Stimulated activated naive CD8-positive, alpha-beta T cell treated with anti-CD3 and anti-CD28 coated beads, Interleukin-15, amount 100 ng/mL, for 72 hours (primary cell): ENCODE measurements at regions not wholly inside any gene's neighbourhood (a gene's known extent, or its start where the extent isn't known, plus 50 kb on each side); places are given as distances from the start of the nearest gene placed in this dataset.
"Not testable (repeated sequence)": the region's sequence is repeated elsewhere in the genome, so short reads cannot be mapped to it uniquely, and the experiment has no call there.

Experiments used
- ATAC-seq: fragments of 150-1000 bp; cut with Tn5 transposase; 2 replicates; pipeline ENCODE4 v1.10.0; 2021; ENCODE audit warnings: mild to moderate bottlenecking, moderate library complexity
- DNase-seq, 2 donors: peaks; one replicate each; pipeline ENCODE4 v3.0.0; 2021 to 2022
- H3K27ac Mint-ChIP-seq, 2 donors: one replicate each; pipeline ENCODE4 v1.8.0; 2022; ENCODE audit warnings: mild to moderate bottlenecking in 2 of 2, mixed read lengths in 2 of 2, moderate library complexity in 2 of 2
- H3K27me3 Mint-ChIP-seq: one replicate; pipeline ENCODE4 v1.8.0; 2022; ENCODE audit warnings: mixed read lengths
- H3K4me1 Mint-ChIP-seq: one replicate; pipeline ENCODE4 v1.8.0; 2022; ENCODE audit warnings: mild to moderate bottlenecking, mixed read lengths
- H3K4me3 Mint-ChIP-seq, 2 donors: one replicate each; pipeline ENCODE4 v1.8.0; 2022; ENCODE audit warnings: mild to moderate bottlenecking in 2 of 2, mixed read lengths in 2 of 2, moderate library complexity in 1 of 2
- H3K9me3 Mint-ChIP-seq, 2 donors: one replicate each; pipeline ENCODE4 v1.8.0; 2022; ENCODE audit warnings: mixed read lengths in 2 of 2

- ATAC-seq: no peak
- Mint-ChIP-seq H3K27ac (no peak overlapping the region), H3K9me3 (peaks cover 5 to 7% of the 10 kb centered on the region in 2 donors), H3K27me3 (no peaks in the 10 kb centered on the region), H3K4me1 (peaks cover 4% of the 10 kb centered on the region), H3K4me3 (no peak overlapping the region)
- no peak for DNase-seq
These were observed 66.8 kb upstream of the ATXN3L start for GRCh38 chrX:13386636-13387035.

- Mint-ChIP-seq H3K9me3 (peaks cover 5 to 7% of the 10 kb centered on the region in 2 donors), H3K27me3 (no peaks in the 10 kb centered on the region), H3K4me1 (peaks cover 4% of the 10 kb centered on the region), H3K4me3 (no peak overlapping the region), H3K27ac (no peak overlapping the region)
- no peak for ATAC-seq
- no peak for DNase-seq
These were observed 66.2 kb upstream of the ATXN3L start for GRCh38 chrX:13386092-13386491.

- ATAC-seq (no peak), DNase-seq (no peak)
- Mint-ChIP-seq H3K27me3 (no peaks in the 10 kb centered on the region), H3K4me3 (no peak overlapping the region), H3K9me3 (no peaks in the 10 kb centered on the region), H3K4me1 (peaks cover 10% of the 10 kb centered on the region), H3K27ac (no peak overlapping the region)
These were observed 64.1 kb upstream of the ATXN3L start for GRCh38 chrX:13383907-13384306.

GRCh38 chrX:13381514-13381913 lies 61.7 kb upstream of the ATXN3L start:
- Mint-ChIP-seq H3K9me3 (no peaks in the 10 kb centered on the region), H3K27ac (no peak overlapping the region), H3K4me3 (no peak overlapping the region), H3K27me3 (no peaks in the 10 kb centered on the region), H3K4me1 (peaks cover 15% of the 10 kb centered on the region)
- DNase-seq (no peak), ATAC-seq (no peak)

- Mint-ChIP-seq H3K4me1 (peaks cover 15% of the 10 kb centered on the region), H3K9me3 (no peaks in the 10 kb centered on the region), H3K27ac (no peak overlapping the region), H3K4me3 (no peak overlapping the region), H3K27me3 (no peaks in the 10 kb centered on the region)
- DNase-seq: no peak
- peak; percentile 77 for ATAC-seq
These were observed 60.4 kb upstream of the ATXN3L start for GRCh38 chrX:13380211-13380610.

- peak overlapping the region in 1 of 2 donors; percentile 33 for H3K27ac Mint-ChIP-seq
- ATAC-seq (peak; percentile 45), DNase-seq (peak in 1 of 2 donors; percentile 13)
- H3K4me1 Mint-ChIP-seq: peaks cover 15% of the 10 kb centered on the region
- H3K4me3 Mint-ChIP-seq, H3K9me3 Mint-ChIP-seq, H3K27me3 Mint-ChIP-seq: not testable (repeated sequence)
These were observed 59.0 kb upstream of the ATXN3L start for GRCh38 chrX:13378562-13379518.

DNA sequence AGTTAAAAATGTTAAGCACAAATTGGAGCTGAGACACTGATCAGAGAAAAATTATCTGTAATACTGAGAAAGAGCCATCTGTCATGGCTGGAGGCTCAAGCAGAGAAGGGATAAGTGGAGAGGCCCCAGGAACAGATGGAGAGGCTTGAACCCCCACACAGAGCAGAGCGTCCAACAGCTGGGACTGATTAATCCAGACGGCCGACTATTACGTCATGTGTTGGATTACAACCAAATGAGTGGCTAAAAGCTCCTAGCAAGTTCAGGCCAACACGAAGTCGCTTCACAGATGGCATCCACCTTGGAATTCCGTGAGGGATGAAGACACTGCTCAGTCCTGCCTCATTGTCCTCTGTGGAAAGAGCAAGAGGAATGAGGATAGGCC lies 57.7 kb upstream of the ATXN3L start:
- no peak overlapping the region for H3K4me3 Mint-ChIP-seq
- H3K27ac Mint-ChIP-seq: no peak overlapping the region
- peaks cover 15% of the 10 kb centered on the region for H3K4me1 Mint-ChIP-seq
- H3K9me3 Mint-ChIP-seq: no peaks in the 10 kb centered on the region
- H3K27me3 Mint-ChIP-seq: no peaks in the 10 kb centered on the region
- DNase-seq (no peak), ATAC-seq (no peak)

DNA sequence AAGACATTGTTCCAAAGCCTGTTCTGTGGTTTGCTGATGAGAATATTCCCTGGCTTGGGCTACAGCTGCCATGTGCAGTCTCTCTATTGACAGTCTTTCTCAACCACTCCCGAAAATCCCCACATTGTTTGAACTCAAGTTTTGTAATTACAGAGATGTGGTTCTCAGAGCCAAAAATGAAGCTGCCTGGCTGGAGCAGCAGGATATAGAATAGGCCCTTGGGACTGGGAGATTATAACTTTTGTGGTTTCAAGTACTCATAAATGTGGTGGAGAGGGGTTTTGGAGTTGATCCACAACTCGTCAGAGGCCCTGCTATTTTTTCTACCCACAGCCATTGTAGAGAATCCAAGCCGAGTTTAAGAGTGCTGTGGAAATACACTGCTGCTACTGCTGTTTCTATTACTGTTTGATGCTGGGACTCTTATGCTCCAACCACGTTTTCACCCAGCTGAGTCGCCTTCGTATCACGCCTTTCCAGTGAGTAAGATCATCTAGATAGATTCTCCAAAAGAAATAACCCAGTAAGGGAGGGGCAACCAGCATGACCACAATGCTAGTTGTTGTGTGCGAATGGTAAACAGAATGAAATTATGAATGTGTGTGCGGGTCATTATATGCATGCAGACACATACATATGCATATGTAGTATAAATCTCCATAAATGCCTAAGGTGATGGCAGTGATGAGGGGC lies 57.1 kb upstream of the ATXN3L start:
- DNase-seq (peak in 1 of 2 donors; percentile 8), ATAC-seq (peak; percentile 75)
- Mint-ChIP-seq H3K27me3 (no peaks in the 10 kb centered on the region), H3K4me1 (peaks cover 15% of the 10 kb centered on the region), H3K27ac (no peak overlapping the region), H3K4me3 (no peak overlapping the region), H3K9me3 (no peaks in the 10 kb centered on the region)

DNA sequence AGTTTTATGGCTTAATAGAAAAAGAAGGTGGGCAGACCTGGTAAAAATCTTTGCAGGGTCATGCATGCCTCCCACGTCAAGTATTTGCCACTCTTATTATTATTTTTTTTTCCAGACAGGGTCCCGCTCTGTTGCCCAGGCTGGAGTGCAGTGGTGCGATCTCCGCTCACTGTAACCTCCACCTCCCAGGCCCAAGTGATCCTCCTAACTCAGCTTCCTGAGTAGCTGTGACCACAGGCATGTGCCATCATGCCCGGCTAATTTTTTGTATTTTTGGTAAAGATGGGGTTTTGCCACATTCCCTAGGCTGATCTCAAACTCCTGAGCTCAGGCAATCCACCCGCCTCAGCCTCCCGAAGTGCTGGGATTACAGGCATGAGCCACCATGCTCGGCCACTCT lies 55.7 kb upstream of the ATXN3L start:
- H3K27ac Mint-ChIP-seq, H3K4me3 Mint-ChIP-seq, ATAC-seq, H3K27me3 Mint-ChIP-seq, H3K9me3 Mint-ChIP-seq, DNase-seq: not testable (repeated sequence)
- peaks cover 13% of the 10 kb centered on the region for H3K4me1 Mint-ChIP-seq

DNA sequence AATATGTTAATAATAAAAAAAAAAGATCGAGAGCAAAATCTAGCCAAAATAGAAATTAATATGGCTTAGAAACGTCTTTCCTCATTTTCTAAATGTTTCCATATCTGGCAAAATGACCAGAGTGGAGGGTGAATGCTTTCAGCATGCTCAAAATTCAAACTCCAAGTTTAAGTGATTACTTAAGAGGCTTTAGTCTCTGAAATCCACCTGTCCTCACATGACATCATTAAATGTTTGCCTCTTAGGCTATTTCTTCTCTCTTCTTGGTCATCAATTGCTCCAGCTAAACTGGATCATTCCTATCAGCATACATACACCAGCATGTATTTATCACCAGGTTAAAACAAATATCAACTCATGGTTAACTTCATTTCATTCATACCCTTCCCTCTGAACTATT lies 54.5 kb upstream of the ATXN3L start:
- DNase-seq (no peak), ATAC-seq (no peak)
- no peak overlapping the region for H3K4me3 Mint-ChIP-seq
- H3K9me3 Mint-ChIP-seq: no peaks in the 10 kb centered on the region
- H3K4me1 Mint-ChIP-seq: peaks cover 9% of the 10 kb centered on the region
- H3K27me3 Mint-ChIP-seq: no peaks in the 10 kb centered on the region
- H3K27ac Mint-ChIP-seq: no peak overlapping the region

DNA sequence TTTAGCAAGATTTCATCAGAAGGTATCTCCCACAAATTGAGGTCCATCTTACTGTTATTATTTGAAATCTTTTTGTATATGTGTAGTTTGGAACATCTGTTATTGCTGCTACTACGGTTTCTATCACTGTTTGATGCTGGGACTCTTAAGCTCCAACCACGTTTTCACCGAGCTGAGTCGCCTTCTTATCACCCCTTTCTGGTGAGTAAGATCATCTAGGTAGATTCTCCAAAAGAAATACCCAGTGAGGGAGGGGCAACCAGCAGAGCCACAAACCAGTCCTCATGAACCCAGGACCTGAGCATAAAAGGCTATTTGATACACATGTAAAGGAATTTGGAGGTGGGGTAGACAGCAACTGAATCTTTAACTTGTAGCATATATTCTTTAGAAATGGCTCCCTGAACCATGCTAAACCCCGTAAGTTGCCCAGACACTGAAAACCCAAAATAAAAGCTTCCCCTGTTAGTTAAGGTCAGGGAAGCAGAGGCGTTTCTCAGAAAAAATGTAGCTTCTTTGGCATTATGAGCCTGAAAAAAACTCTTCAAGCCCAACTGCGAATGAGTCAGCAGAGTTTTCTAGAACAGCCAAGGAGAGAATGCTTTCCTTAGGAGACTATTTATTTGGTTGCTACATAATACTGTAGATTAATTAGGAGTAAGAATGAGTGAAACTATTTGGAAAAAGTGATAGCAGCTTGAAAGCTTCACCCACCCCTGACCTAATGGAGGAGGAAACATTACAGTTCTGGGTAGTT lies 53.8 kb upstream of the ATXN3L start:
- Mint-ChIP-seq H3K9me3 (no peaks in the 10 kb centered on the region), H3K27me3 (no peaks in the 10 kb centered on the region), H3K27ac (no peak overlapping the region), H3K4me1 (peaks cover 9% of the 10 kb centered on the region), H3K4me3 (no peak overlapping the region)
- ATAC-seq (no peak), DNase-seq (no peak)

DNA sequence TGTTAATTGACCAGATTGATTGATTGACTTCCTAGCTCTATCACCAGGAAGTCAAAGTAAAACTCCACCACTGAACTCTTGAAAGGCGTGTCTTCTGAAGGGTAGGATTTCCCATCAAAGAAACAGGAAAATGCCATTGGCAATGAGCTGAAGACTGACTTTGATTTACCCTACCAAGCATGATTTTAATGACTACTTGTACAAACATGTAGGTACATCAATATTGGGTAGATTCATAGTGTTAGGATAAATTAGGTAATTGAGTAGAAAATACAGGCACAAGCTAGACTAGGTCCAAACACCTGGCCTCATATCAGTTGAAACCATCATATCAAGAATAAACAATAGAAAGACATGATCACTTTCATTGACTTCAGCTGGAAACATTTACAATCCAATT lies 53.2 kb upstream of the ATXN3L start:
- no peaks in the 10 kb centered on the region for H3K27me3 Mint-ChIP-seq
- H3K4me3 Mint-ChIP-seq: no peak overlapping the region
- ATAC-seq (no peak), DNase-seq (no peak)
- no peak overlapping the region for H3K27ac Mint-ChIP-seq
- no peaks in the 10 kb centered on the region for H3K9me3 Mint-ChIP-seq
- peaks cover 12% of the 10 kb centered on the region for H3K4me1 Mint-ChIP-seq

GRCh38 chrX:13372203-13372980 lies 52.5 kb upstream of the ATXN3L start:
- Mint-ChIP-seq H3K4me3 (no peak overlapping the region), H3K4me1 (peaks cover 13% of the 10 kb centered on the region), H3K27me3 (no peaks in the 10 kb centered on the region), H3K9me3 (no peaks in the 10 kb centered on the region), H3K27ac (no peak overlapping the region)
- ATAC-seq (no peak), DNase-seq (no peak)

DNA sequence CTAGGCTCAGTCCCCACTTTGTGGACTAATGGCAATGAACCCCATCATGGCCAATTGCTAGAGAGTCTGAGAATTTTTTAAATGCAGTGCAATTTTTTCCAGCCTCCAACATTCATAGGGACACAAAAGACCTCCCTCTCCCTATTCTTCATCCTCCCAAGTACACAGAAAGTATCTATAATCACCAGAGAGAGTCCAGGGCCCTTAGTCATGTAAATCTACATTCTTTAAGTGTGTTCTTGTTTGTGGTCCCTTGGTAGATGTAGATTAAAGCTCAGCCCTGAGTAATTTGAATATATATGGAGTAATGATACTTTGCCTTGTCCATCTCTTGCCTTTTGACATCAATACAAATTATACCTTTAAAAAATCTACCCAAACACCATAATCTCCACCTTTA lies 51.3 kb upstream of the ATXN3L start:
- DNase-seq (no peak), ATAC-seq (no peak)
- H3K27ac Mint-ChIP-seq: no peak overlapping the region
- peaks cover 5% of the 10 kb centered on the region for H3K4me1 Mint-ChIP-seq
- no peak overlapping the region for H3K4me3 Mint-ChIP-seq
- no peaks in the 10 kb centered on the region for H3K9me3 Mint-ChIP-seq
- H3K27me3 Mint-ChIP-seq: no peaks in the 10 kb centered on the region

GRCh38 chrX:13370713-13371112 lies 50.9 kb upstream of the ATXN3L start:
- no peaks in the 10 kb centered on the region for H3K27me3 Mint-ChIP-seq
- H3K27ac Mint-ChIP-seq: no peak overlapping the region

More at GRCh38 chrX:13370713-13371112, 50.9 kb upstream of the ATXN3L start:
- ATAC-seq (no peak), DNase-seq (no peak)
- H3K4me3 Mint-ChIP-seq: no peak overlapping the region
- H3K4me1 Mint-ChIP-seq: peaks cover 5% of the 10 kb centered on the region
- no peaks in the 10 kb centered on the region for H3K9me3 Mint-ChIP-seq
